Right lobe of liver (tissue), 6 donors: ENCODE measurements at regions not wholly inside any gene's neighbourhood (a gene's known extent, or its start where the extent isn't known, plus 50 kb on each side); places are given as distances from the start of the nearest gene placed in this dataset.

Experiments used
- ATAC-seq, 4 donors: fragments of 200-7000 bp; cut with Tn5 transposase; one replicate each; pipeline ENCODE4 v1.9.1; 2020; ENCODE audit warnings: mild to moderate bottlenecking in 4 of 4, moderate library complexity in 4 of 4
- DNase-seq, 3 donors: peaks; one replicate each; pipeline ENCODE4 v3.0.0-alpha.2; 2020
- H3K27ac ChIP-seq, 3 donors: fragments of 200-600 bp; one replicate each; pipeline ENCODE4 v1.8.0; 2022
- H3K27me3 ChIP-seq, 2 donors: fragments of 200-600 bp; one replicate each; pipeline ENCODE4 v1.8.0; 2022
- H3K36me3 ChIP-seq, 4 donors: fragments of 200-600 bp; sonication (generic) in 1 of 4; one replicate each; pipeline versions ENCODE4 v1.5.1 to v1.8.0; 2017 to 2022; ENCODE audit warnings: control low read depth in 1 of 4
- H3K4me1 ChIP-seq, 4 donors: fragments of 200-600 bp; sonication (generic) in 1 of 4; one replicate each; pipeline versions ENCODE4 v1.5.1 to v1.8.0; 2017 to 2022; ENCODE audit warnings: control low read depth in 1 of 4
- H3K4me3 ChIP-seq, 3 donors: fragments of 200-600 bp; one replicate each; pipeline ENCODE4 v1.8.0; 2022
- H3K9me3 ChIP-seq, 4 donors: fragments of 200-600 bp; sonication (generic) in 1 of 4; one replicate each; pipeline versions ENCODE4 v1.5.1 to v1.8.0; 2017 to 2022; ENCODE audit warnings: control low read depth in 1 of 4
- POLR2A ChIP-seq: fragments of 450-650 bp; IDR thresholded peaks from one replicate; pipeline ENCODE4 v1.6.1; 2017; ENCODE audit warnings: antibody characterized with exemption, mild to moderate bottlenecking
- WGBS: methylation state at CpG from one replicate; pipeline ENCODE4 v1.1.6; 2018; ENCODE audit warnings: low coverage, low lambda C conversion rate; ENCODE audit not compliant: insufficient coverage; ENCODE audit errors: missing lambda C conversion rate; 5-methylcytosine and 5-hydroxymethylcytosine counted together
- intact Hi-C, 2 donors: fragments of 100-400 bp; cut with DNase I; formaldehyde crosslinking; loops; one replicate each; pipeline versions ENCODE4 v1.11.2 to v1.14.1; 2022
- TF ChIP-seq, protein P1 (sequence below), 4 donors: fragments of 200-600 bp in 3 of 4; fragments of 450-650 bp in 1 of 4; IDR thresholded peaks; one replicate each; pipeline versions ENCODE4 v1.5.1 to v1.8.0; 2016 to 2022; ENCODE audit warnings: antibody characterized with exemption in 4 of 4, mild to moderate bottlenecking in 2 of 4
- donor health status: DM: no; HTN: yes; CAD: no.
- donor health status: DM: no; HTN: no; CAD: no.
- donor health status: DM: no; HTN: no; CAD: no.
- donor health status: DM: no; HTN: yes; CAD: no.
- donor health status: DM: no; HTN: yes; CAD: no.

- 36% methylated on average over 2 of the region's 2 CpGs for WGBS
- H3K9me3 ChIP-seq: no peaks in the 10 kb centered on the region
- no peaks in the 10 kb centered on the region for H3K36me3 ChIP-seq
- H3K4me3 ChIP-seq: no peak overlapping the region
- no peak for ATAC-seq
- intact Hi-C loops: no loop called here
- no peaks in the 10 kb centered on the region for H3K4me1 ChIP-seq
- TF ChIP-seq, protein P1, sequence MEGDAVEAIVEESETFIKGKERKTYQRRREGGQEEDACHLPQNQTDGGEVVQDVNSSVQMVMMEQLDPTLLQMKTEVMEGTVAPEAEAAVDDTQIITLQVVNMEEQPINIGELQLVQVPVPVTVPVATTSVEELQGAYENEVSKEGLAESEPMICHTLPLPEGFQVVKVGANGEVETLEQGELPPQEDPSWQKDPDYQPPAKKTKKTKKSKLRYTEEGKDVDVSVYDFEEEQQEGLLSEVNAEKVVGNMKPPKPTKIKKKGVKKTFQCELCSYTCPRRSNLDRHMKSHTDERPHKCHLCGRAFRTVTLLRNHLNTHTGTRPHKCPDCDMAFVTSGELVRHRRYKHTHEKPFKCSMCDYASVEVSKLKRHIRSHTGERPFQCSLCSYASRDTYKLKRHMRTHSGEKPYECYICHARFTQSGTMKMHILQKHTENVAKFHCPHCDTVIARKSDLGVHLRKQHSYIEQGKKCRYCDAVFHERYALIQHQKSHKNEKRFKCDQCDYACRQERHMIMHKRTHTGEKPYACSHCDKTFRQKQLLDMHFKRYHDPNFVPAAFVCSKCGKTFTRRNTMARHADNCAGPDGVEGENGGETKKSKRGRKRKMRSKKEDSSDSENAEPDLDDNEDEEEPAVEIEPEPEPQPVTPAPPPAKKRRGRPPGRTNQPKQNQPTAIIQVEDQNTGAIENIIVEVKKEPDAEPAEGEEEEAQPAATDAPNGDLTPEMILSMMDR (IDR thresholded peaks at IDR 0.05): no peak
- no peak for TF ChIP-seq POLR2A
- no peak for DNase-seq
- no peaks in the 10 kb centered on the region for H3K27me3 ChIP-seq
- no peak overlapping the region for H3K27ac ChIP-seq
These were observed 306.4 kb downstream of the TSN start for GRCh38 chr2:122061831-122062230.

- Histone ChIP-seq H3K9me3 (no peaks in the 10 kb centered on the region), H3K27ac (no peak overlapping the region), H3K36me3 (no peaks in the 10 kb centered on the region), H3K27me3 (no peaks in the 10 kb centered on the region), H3K4me3 (no peak overlapping the region), H3K4me1 (no peaks in the 10 kb centered on the region)
- ATAC-seq: no peak
- WGBS: 40% methylated on average over 4 of the region's 4 CpGs
- intact Hi-C loops: no loop called here
- TF ChIP-seq, protein P1 (IDR thresholded peaks at IDR 0.05): no peak
- no peak for TF ChIP-seq POLR2A
- DNase-seq: no peak
These were observed 307.1 kb downstream of the TSN start for GRCh38 chr2:122062506-122062905.

GRCh38 chr2:122063716-122064115 lies 308.3 kb downstream of the TSN start:
- 59% methylated on average over 3 of the region's 3 CpGs for WGBS
- intact Hi-C loops: no loop called here
- ATAC-seq: no peak
- H3K27ac ChIP-seq: no peak overlapping the region
- H3K9me3 ChIP-seq: no peaks in the 10 kb centered on the region
- DNase-seq: no peak
- no peaks in the 10 kb centered on the region for H3K4me1 ChIP-seq
- H3K4me3 ChIP-seq: no peak overlapping the region
- TF ChIP-seq, protein P1 (IDR thresholded peaks at IDR 0.05): no peak
- TF ChIP-seq POLR2A: no peak
- no peaks in the 10 kb centered on the region for H3K27me3 ChIP-seq
- H3K36me3 ChIP-seq: no peaks in the 10 kb centered on the region

- Histone ChIP-seq H3K9me3 (no peaks in the 10 kb centered on the region), H3K4me1 (no peaks in the 10 kb centered on the region), H3K27me3 (no peaks in the 10 kb centered on the region), H3K4me3 (no peak overlapping the region), H3K36me3 (no peaks in the 10 kb centered on the region), H3K27ac (no peak overlapping the region)
- WGBS: 39% methylated on average over 6 of the region's 7 CpGs
- intact Hi-C loops: no loop called here
- no peak for TF ChIP-seq POLR2A
- TF ChIP-seq, protein P1 (IDR thresholded peaks at IDR 0.05): no peak
- no peak for ATAC-seq
- no peak for DNase-seq
These were observed 314.8 kb downstream of the TSN start for GRCh38 chr2:122070241-122070731.

DNA sequence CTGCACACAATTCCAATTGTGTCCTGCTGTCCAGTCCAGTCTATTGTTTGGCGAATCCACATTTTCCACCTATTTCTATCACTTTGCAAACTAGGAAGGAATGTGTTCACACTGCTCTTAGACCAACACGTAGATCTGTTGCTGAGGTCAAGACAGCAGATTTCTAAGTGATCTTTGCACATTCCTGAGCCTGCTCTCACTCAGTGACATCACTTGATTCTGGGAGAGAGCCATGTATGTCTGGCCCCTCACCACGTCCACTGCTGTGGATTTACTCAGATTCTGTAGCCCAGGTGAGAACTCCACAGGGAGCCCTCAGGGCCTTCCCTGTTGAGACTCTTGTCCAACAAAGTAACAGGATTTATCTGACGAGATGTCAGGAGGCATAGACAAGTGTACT lies 317.2 kb downstream of the TSN start:
- DNase-seq: no peak
- Histone ChIP-seq H3K4me3 (no peak overlapping the region), H3K27ac (no peak overlapping the region), H3K27me3 (no peaks in the 10 kb centered on the region), H3K36me3 (no peaks in the 10 kb centered on the region), H3K9me3 (no peaks in the 10 kb centered on the region), H3K4me1 (no peaks in the 10 kb centered on the region)
- ATAC-seq: no peak
- WGBS: 45% methylated on average over 3 of the region's 4 CpGs
- TF ChIP-seq, protein P1 (IDR thresholded peaks at IDR 0.05): no peak
- TF ChIP-seq POLR2A: no peak
- intact Hi-C loops: no loop called here
